WERI-Rb-1 (cell line): ENCODE measurements at regions not wholly inside any gene's neighbourhood (a gene's known extent, or its start where the extent isn't known, plus 50 kb on each side); places are given as distances from the start of the nearest gene placed in this dataset.

Experiments used
- DNase-seq: peaks from one replicate; pipeline ENCODE4 v3.0.0-alpha.2; 2020
- H3K27ac ChIP-seq: fragments of 250-450 bp; sonication (Bioruptor Pico); 2 replicates; pipeline ENCODE4 v1.5.1; 2020; ENCODE audit warnings: mild to moderate bottlenecking, moderate library complexity
- H3K27me3 ChIP-seq: fragments of 250-450 bp; sonication (Bioruptor Pico); 2 replicates; pipeline ENCODE4 v1.5.1; 2021; ENCODE audit warnings: mild to moderate bottlenecking, low read depth, moderate library complexity; ENCODE audit not compliant: insufficient read depth, severe bottlenecking
- H3K36me3 ChIP-seq: fragments of 250-450 bp; sonication (Bioruptor Pico); 2 replicates; pipeline ENCODE4 v1.5.1; 2020; ENCODE audit warnings: mild to moderate bottlenecking, moderate library complexity
- H3K4me3 ChIP-seq: 2 replicates; pipeline ENCODE4 v1.5.1; 2011; ENCODE audit warnings: low read depth, mild to moderate bottlenecking, control low read depth, low read length
- H3K9me3 ChIP-seq: fragments of 250-450 bp; sonication (Bioruptor Pico); 2 replicates; pipeline ENCODE4 v1.5.1; 2021; ENCODE audit warnings: mild to moderate bottlenecking, moderate library complexity; ENCODE audit not compliant: severe bottlenecking
- CTCF ChIP-seq: IDR thresholded peaks from 2 replicates; pipeline ENCODE4 v1.5.1; 2011; ENCODE audit warnings: low read depth, mild to moderate bottlenecking, control low read depth, inconsistent platforms, low read length

- no peaks in the 10 kb centered on the region for H3K36me3 ChIP-seq
- no peak for TF ChIP-seq CTCF
- H3K27me3 ChIP-seq, result no peaks in the 10 kb centered on the region
- H3K4me3 ChIP-seq, result no peak overlapping the region
- no peaks in the 10 kb centered on the region for H3K9me3 ChIP-seq
- DNase-seq, result no peak
- H3K27ac ChIP-seq, result no peak overlapping the region
Measured at GRCh38 chr4:186002853-186003252, 66.1 kb upstream of the TLR3 start.

- Histone ChIP-seq H3K9me3 (no peaks in the 10 kb centered on the region), H3K36me3 (no peaks in the 10 kb centered on the region), H3K4me3 (no peak overlapping the region), H3K27me3 (no peaks in the 10 kb centered on the region), H3K27ac (no peak overlapping the region)
- no peak for TF ChIP-seq CTCF
- no peak for DNase-seq
Measured at GRCh38 chr4:186003746-186004145, 65.2 kb upstream of the TLR3 start.

- no peak for DNase-seq
- no peak overlapping the region for H3K4me3 ChIP-seq
- no peaks in the 10 kb centered on the region for H3K36me3 ChIP-seq
- H3K27me3 ChIP-seq, result no peaks in the 10 kb centered on the region
- no peak for TF ChIP-seq CTCF
- no peaks in the 10 kb centered on the region for H3K9me3 ChIP-seq
- no peak overlapping the region for H3K27ac ChIP-seq
Measured at GRCh38 chr4:186008057-186008456, 60.9 kb upstream of the TLR3 start.

- Histone ChIP-seq H3K27me3 (no peaks in the 10 kb centered on the region), H3K36me3 (no peaks in the 10 kb centered on the region), H3K9me3 (no peaks in the 10 kb centered on the region), H3K4me3 (no peak overlapping the region), H3K27ac (no peak overlapping the region)
- TF ChIP-seq CTCF, result no peak
- no peak for DNase-seq
Measured at GRCh38 chr4:186009976-186010375, 59.0 kb upstream of the TLR3 start.

- no peak for DNase-seq
- Histone ChIP-seq H3K27ac (no peak overlapping the region), H3K9me3 (no peaks in the 10 kb centered on the region), H3K4me3 (no peak overlapping the region), H3K27me3 (no peaks in the 10 kb centered on the region), H3K36me3 (no peaks in the 10 kb centered on the region)
- TF ChIP-seq CTCF, result no peak
Measured at GRCh38 chr4:186010821-186011220, 58.1 kb upstream of the TLR3 start.

GRCh38 chr4:186012071-186012470, 56.9 kb upstream of the TLR3 start:
- DNase-seq, result no peak
- H3K36me3 ChIP-seq, result no peaks in the 10 kb centered on the region
- no peaks in the 10 kb centered on the region for H3K9me3 ChIP-seq
- H3K27ac ChIP-seq, result no peak overlapping the region
- TF ChIP-seq CTCF, result no peak
- no peaks in the 10 kb centered on the region for H3K27me3 ChIP-seq
- H3K4me3 ChIP-seq, result no peak overlapping the region
